ENCODE measurements at regions not wholly inside any gene's neighbourhood (a gene's known extent, or its start where the extent isn't known, plus 50 kb on each side); places are given as distances from the start of the nearest gene placed in this dataset.

DNA sequence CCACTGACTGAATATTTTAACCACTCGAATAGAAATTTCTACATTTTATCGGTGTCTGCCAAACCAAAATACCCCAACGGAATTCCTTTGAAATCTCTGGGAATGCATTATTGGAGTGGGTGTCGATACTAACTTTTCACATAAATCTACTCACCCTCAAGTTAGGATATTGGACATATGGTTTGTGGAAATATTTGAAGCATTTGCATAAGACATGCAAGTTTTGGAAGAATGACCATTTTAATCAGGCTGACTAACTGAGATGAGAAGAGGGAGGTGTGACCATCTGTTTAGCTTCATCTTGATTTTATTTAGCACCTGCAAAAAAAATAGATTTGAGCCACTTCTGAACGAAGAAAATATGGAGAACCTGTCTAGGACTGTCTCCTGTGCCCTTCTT, 61.2 kb downstream of the KLF6 start:
- TF ChIP-seq, protein P1, sequence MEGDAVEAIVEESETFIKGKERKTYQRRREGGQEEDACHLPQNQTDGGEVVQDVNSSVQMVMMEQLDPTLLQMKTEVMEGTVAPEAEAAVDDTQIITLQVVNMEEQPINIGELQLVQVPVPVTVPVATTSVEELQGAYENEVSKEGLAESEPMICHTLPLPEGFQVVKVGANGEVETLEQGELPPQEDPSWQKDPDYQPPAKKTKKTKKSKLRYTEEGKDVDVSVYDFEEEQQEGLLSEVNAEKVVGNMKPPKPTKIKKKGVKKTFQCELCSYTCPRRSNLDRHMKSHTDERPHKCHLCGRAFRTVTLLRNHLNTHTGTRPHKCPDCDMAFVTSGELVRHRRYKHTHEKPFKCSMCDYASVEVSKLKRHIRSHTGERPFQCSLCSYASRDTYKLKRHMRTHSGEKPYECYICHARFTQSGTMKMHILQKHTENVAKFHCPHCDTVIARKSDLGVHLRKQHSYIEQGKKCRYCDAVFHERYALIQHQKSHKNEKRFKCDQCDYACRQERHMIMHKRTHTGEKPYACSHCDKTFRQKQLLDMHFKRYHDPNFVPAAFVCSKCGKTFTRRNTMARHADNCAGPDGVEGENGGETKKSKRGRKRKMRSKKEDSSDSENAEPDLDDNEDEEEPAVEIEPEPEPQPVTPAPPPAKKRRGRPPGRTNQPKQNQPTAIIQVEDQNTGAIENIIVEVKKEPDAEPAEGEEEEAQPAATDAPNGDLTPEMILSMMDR (IDR thresholded peaks at IDR 0.05; ENCODE audit: low read depth, low read length, missing control alignments) = no peak
- no peak for DNase-seq (ENCODE audit: extremely low read depth, low read depth)
- H3K4me3 ChIP-seq (replicated peaks; ENCODE audit: low read depth, low read length) = no peak overlapping the region

DNA sequence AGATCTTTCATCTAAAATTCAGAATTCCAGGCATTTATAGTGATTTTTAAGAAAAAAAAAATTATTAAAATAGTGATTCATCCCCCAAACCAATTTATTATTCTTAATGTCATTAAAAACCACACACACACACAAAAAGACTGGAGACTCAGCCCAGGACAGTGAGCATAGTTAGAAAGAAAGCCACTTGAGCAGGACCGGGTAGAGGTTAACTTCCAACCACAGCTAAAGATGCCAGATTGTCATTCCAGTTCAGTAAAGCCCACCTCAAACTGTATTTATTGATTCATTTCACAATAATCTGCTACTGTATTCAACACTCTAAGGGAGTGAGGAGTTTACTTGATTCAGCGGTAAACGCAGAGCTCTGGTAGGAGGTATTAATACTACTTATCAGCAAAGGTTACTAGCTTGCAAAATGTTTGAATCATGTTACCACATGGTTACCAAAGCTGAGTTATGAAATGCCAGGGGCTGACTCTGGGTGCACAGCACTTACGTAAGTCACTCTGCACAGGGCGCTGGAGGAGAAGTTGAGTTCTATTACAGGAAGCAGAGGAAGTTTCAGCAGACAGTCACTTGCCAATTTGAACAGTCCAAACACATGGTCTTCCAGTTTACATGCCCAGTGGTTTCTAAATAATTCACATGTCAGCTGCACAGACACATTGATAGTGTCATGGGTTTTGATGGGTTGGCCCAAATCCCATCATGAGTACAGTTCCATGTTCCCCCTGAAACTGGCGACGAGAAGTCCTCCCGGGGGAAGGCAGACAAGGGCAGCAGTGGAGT, 64.6 kb downstream of the KLF6 start:
- peak; percentile 4 for DNase-seq (ENCODE audit: extremely low read depth, low read depth)
- H3K4me3 ChIP-seq (replicated peaks; ENCODE audit: low read depth, low read length) = no peak overlapping the region
- TF ChIP-seq, protein P1 (IDR thresholded peaks at IDR 0.05; ENCODE audit: low read depth, low read length, missing control alignments) = no peak

DNA sequence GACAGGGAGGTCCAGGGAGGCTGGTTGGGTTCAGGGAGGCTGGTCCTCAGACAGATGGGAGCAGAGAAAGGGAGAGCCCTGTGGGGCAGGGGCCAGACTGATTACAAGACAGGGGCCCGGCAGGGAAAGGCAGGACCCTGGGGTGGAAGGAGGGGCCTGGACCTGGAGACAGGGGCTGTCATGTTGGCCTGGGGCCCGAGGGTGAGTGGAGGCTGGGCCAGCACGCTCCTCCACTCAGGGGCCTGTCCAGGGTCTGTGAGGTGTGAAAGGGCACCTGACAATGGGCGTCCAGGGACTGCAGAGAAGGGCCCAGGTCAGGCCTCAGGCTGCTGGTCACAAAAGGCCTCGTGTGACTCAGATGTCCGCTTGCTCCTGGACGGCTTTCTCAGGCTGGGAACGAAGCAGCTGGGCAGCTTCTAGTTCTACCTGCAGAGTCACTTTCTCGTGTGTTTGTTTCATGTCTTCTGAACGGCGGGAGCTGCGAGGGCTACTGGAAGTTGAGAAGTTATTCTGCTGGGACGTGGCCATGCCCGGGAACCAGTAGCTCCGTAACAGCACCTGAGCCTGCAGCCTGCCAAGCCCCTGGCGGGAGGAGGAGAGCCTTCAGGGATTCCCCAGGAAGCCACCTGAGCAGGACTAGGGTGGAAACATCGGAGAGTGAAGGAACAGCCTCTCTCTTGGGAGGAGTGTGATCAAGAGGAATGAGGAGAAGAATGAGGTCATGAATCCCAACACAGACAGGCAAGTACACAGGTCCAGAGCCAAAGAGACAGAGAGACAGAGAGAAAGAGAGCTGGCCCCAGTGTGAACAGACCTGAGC, 65.8 kb downstream of the KLF6 start:
- TF ChIP-seq, protein P1 (IDR thresholded peaks at IDR 0.05; ENCODE audit: low read depth, low read length, missing control alignments) = no peak
- no peak overlapping the region for H3K4me3 ChIP-seq (replicated peaks; ENCODE audit: low read depth, low read length)
- DNase-seq (ENCODE audit: extremely low read depth, low read depth) = no peak

GRCh38 chr10:3716093-3716492, 68.9 kb downstream of the KLF6 start:
- no peak for DNase-seq (ENCODE audit: extremely low read depth, low read depth)
- TF ChIP-seq, protein P1 (IDR thresholded peaks at IDR 0.05; ENCODE audit: low read depth, low read length, missing control alignments) = no peak
- no peak overlapping the region for H3K4me3 ChIP-seq (replicated peaks; ENCODE audit: low read depth, low read length)

- DNase-seq (ENCODE audit: extremely low read depth, low read depth) = no peak
- TF ChIP-seq, protein P1 (IDR thresholded peaks at IDR 0.05; ENCODE audit: low read depth, low read length, missing control alignments) = no peak
- H3K4me3 ChIP-seq (replicated peaks; ENCODE audit: low read depth, low read length) = no peak overlapping the region
Observed at GRCh38 chr10:3714967-3715366, 70.0 kb downstream of the KLF6 start.

- TF ChIP-seq, protein P1 (IDR thresholded peaks at IDR 0.05; ENCODE audit: low read depth, low read length, missing control alignments) = no peak
- H3K4me3 ChIP-seq (replicated peaks; ENCODE audit: low read depth, low read length) = no peak overlapping the region
- no peak for DNase-seq (ENCODE audit: extremely low read depth, low read depth)
Observed at GRCh38 chr10:3714531-3714930, 70.5 kb downstream of the KLF6 start.
